OCI-LY3 (cell line): ENCODE measurements at regions not wholly inside any gene's neighbourhood (a gene's known extent, or its start where the extent isn't known, plus 50 kb on each side); places are given as distances from the start of the nearest gene placed in this dataset.

ENCODE experiments used
- H2AFZ ChIP-seq: fragments of 200-600, 300-600 bp; shearing (Covaris generic); 2 replicates; pipeline ENCODE4 v1.6.0; 2014; ENCODE audit warnings: antibody characterized with exemption, low read depth, low read length
- H3K27ac ChIP-seq: fragments of 200-600, 300-600 bp; sonication (generic); 2 replicates; pipeline ENCODE4 v1.5.1; 2014; ENCODE audit warnings: mild to moderate bottlenecking, low read length, moderate library complexity, mixed read lengths
- H3K27me3 ChIP-seq: fragments of 200-600, 300-600 bp; sonication (generic); 2 replicates; pipeline ENCODE4 v1.6.1; 2014; ENCODE audit warnings: low read depth, low read length, mixed read lengths
- H3K36me3 ChIP-seq: fragments of 200-600, 300-600 bp; sonication (generic); replicated peaks from 2 replicates; pipeline ENCODE3; 2014; ENCODE audit warnings: low read depth, low read length, mixed read lengths
- H3K4me1 ChIP-seq: fragments of 300-600, 200-600 bp; sonication (generic); 2 replicates; pipeline ENCODE4 v1.6.1; 2014; ENCODE audit warnings: low read length, mixed read lengths
- H3K4me2 ChIP-seq: fragments of 200-600, 300-600 bp; sonication (generic); 2 replicates; pipeline ENCODE4 v1.6.1; 2014; ENCODE audit warnings: low read length, mixed read lengths
- H3K4me3 ChIP-seq: fragments of 300-600, 200-600 bp; sonication (generic); 2 replicates; pipeline ENCODE4 v1.5.1; 2014; ENCODE audit warnings: antibody characterized with exemption, mild to moderate bottlenecking, low read length, moderate library complexity
- H3K79me2 ChIP-seq: fragments of 300-600, 200-600 bp; shearing (Covaris generic); 2 replicates; pipeline ENCODE4 v1.6.1; 2014; ENCODE audit warnings: mild to moderate bottlenecking, low read length, mixed read lengths
- H3K9ac ChIP-seq: fragments of 300-600, 200-600 bp; shearing (Covaris generic); 2 replicates; pipeline ENCODE4 v1.6.0; 2014; ENCODE audit warnings: mild to moderate bottlenecking, low read length, moderate library complexity
- H3K9me3 ChIP-seq: fragments of 200-600, 300-600 bp; shearing (Covaris generic); 2 replicates; pipeline ENCODE4 v1.6.1; 2014; ENCODE audit warnings: low read length, mixed read lengths; ENCODE audit not compliant: insufficient read depth
- H4K20me1 ChIP-seq: fragments of 200-600, 300-600 bp; sonication (generic); 2 replicates; pipeline ENCODE4 v1.6.1; 2016; ENCODE audit warnings: low read length, mixed read lengths; ENCODE audit not compliant: insufficient read depth
- CTCF ChIP-seq: fragments of 200-600, 300-600 bp; sonication (generic); IDR thresholded peaks from 2 replicates; pipeline ENCODE4 v1.5.1; 2014; ENCODE audit warnings: antibody characterized with exemption, low read length, low read depth
- EZH2phosphoT487 ChIP-seq: fragments of 200-600 bp; shearing (Covaris generic); IDR thresholded peaks from 2 replicates; pipeline ENCODE4 v1.6.1; 2018; ENCODE audit warnings: antibody characterized with exemption, mixed run types, low read depth

DNA sequence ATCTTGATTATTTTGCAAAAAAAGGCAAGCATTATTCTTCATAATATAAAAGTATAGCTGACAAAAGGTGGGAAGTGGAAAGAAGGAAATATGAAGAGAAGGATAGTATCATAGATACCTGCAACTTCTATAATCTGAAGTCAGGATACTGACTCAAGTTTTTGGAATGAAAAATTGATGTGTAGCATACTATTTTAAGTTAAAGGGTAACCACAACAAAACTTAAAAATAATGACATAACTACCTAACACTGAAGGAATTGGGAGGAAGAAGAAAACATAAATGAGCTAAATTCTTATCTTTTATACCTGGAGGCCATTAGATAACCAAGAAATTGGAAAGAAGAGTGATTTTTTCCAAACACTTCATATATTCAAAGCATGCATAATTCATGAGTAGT lies 51.8 kb upstream of the TLE1 start:
- H3K27ac ChIP-seq = no peak overlapping the region
- H3K9ac ChIP-seq = no peak overlapping the region
- no peaks in the 10 kb centered on the region for H3K9me3 ChIP-seq
- H2AFZ ChIP-seq = no peak overlapping the region
- H3K79me2 ChIP-seq = no peaks in the 10 kb centered on the region
- no peaks in the 10 kb centered on the region for H3K36me3 ChIP-seq
- H3K4me3 ChIP-seq = no peak overlapping the region
- no peak for TF ChIP-seq EZH2phosphoT487
- no peak for TF ChIP-seq CTCF
- no peaks in the 10 kb centered on the region for H4K20me1 ChIP-seq
- no peak overlapping the region for H3K4me2 ChIP-seq
- peaks cover 18% of the 10 kb centered on the region for H3K4me1 ChIP-seq
- no peaks in the 10 kb centered on the region for H3K27me3 ChIP-seq

DNA sequence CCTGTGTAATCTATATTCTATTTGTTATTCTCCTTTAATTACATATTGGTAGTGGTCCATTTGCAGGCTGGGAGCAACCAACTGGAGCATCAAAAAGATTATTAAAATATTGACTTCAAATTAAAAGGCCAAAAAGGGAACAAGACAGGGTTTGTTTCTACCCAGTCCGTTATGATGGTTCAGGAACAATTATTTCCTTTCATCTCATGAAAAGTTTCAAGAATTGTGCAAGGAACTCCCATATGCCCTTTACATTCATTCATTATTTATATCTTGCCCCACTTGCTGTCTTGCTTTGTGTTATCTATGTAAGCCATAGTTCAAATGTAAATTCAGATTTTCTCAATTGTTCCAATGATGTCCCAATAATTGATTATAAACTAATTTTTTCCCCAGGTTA lies 58.7 kb upstream of the TLE1 start:
- Histone ChIP-seq H3K9ac (no peak overlapping the region), H3K9me3 (no peaks in the 10 kb centered on the region), H4K20me1 (no peaks in the 10 kb centered on the region), H3K27me3 (no peaks in the 10 kb centered on the region), H2AFZ (no peak overlapping the region), H3K4me1 (no peaks in the 10 kb centered on the region), H3K4me2 (no peak overlapping the region), H3K27ac (no peak overlapping the region), H3K4me3 (no peak overlapping the region), H3K36me3 (no peaks in the 10 kb centered on the region), H3K79me2 (no peaks in the 10 kb centered on the region)
- no peak for TF ChIP-seq EZH2phosphoT487
- TF ChIP-seq CTCF = no peak

DNA sequence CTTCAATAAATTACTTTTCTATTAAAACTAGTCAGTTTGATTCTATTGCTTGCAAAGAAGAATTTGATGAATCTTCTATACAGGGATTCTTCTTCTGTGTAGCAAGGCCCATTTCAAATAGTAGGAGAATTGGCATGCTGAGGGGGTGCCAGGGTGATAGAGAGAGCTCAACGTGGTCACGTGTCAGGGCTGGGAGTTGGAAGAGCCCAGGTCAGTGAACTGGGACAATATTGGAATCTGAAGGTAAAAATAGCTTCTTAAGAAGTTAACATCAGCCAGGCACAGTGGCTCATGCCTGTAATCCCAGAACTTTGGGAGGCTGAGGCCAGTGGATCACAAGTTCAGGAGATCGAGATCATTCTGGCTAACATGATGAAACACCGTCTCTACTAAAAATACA lies 64.1 kb upstream of the TLE1 start:
- Histone ChIP-seq H3K9me3 (no peaks in the 10 kb centered on the region), H3K4me3 (no peak overlapping the region), H3K9ac (no peak overlapping the region), H3K4me2 (no peak overlapping the region), H3K4me1 (peaks cover 6% of the 10 kb centered on the region), H3K79me2 (no peaks in the 10 kb centered on the region), H3K36me3 (no peaks in the 10 kb centered on the region), H2AFZ (no peak overlapping the region), H3K27ac (no peak overlapping the region), H4K20me1 (no peaks in the 10 kb centered on the region), H3K27me3 (no peaks in the 10 kb centered on the region)
- TF ChIP-seq EZH2phosphoT487 = no peak
- no peak for TF ChIP-seq CTCF

DNA sequence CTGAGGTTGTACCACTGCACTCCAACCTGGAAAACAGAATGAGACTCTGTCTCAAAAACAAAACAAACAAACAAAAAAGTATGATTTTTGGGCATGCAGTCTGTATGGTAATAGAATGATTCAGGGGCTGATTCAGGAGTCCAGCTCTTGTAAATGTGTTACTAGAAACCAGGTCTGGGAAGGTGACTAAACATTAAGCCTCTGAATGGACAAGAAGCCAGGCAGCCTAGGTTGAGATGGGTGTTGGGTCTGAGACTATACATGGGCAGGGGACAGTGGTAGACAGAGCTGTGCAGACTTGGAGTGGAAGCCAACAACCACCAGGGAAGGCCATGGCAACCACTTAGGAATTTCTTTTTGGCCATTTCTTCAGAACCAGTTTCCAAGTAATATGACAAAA lies 64.9 kb upstream of the TLE1 start:
- TF ChIP-seq CTCF (no peak), EZH2phosphoT487 (no peak)
- H2AFZ ChIP-seq = no peak overlapping the region
- no peaks in the 10 kb centered on the region for H3K36me3 ChIP-seq
- no peaks in the 10 kb centered on the region for H3K27me3 ChIP-seq
- no peaks in the 10 kb centered on the region for H3K79me2 ChIP-seq
- peaks cover 10% of the 10 kb centered on the region for H3K4me1 ChIP-seq
- no peaks in the 10 kb centered on the region for H3K9me3 ChIP-seq
- H3K27ac ChIP-seq = no peak overlapping the region
- H3K4me2 ChIP-seq = no peak overlapping the region
- no peaks in the 10 kb centered on the region for H4K20me1 ChIP-seq
- H3K4me3 ChIP-seq = no peak overlapping the region
- H3K9ac ChIP-seq = no peak overlapping the region
